Right renal cortex interstitium (tissue), 3 donors: ENCODE measurements at regions not wholly inside any gene's neighbourhood (a gene's known extent, or its start where the extent isn't known, plus 50 kb on each side); places are given as distances from the start of the nearest gene placed in this dataset.

Source experiments
- DNase-seq, 3 donors: peaks; one replicate each; pipeline ENCODE4 v3.0.0-alpha.2; 2013; ENCODE audit warnings: low read depth in 3 of 3, low spot score in 2 of 3

DNA sequence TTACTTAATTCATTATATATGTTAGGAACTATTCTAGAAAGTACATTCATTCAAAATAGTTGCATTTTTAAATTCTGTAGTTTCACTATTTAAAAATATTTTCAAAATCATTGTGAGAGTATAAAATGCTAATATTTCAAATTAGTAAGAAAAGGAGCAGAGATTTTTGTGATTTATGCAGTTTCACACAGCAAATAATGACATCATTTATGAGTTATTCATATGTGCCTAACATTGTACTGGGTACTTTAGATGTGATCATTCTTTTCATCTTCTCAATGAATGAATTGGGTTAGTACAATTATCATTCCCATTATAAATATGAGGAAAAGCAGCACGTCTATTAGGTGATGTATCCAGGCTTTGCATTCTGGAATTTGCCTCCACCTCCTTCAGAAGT, 1451.0 kb upstream of the IGFBP7 start:
- no peak for DNase-seq

DNA sequence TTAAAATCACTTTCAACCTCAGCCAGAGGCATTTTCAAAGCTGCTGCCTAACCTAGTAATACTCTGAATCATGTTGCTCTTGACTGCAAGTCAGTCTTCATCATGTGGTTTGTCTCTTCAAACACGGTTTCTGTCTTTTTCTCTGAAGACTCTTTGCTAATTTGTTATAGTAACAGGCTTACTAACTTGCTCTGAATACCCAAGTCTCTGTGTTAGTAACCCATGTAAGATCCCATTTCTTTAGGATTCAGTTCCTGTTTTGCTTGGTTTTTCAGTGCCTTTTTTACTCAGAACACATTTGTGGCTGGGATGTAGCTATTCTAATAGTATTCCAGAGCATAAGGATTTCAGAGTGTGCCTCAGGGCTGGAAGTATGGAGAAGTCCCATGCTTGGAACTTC, 1450.6 kb upstream of the IGFBP7 start:
- DNase-seq, result no peak

DNA sequence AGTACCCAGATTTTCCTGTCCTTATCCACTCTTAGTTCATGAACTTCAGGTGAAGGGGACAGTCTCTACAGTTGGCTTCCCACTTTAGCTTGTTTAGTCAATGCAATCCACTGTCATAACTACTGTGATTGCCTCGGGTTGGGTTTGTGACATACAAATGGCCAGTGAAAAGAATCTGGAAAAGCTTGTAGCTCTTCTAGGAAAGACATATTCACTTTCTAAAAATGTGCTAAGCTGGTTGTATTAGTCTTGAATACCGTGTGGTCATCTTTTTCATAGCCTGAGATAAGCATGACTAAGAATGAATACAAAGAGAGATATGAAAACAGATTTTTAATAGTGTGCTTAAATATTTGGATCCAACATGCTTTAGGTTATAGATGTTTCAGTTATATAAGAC, 1443.5 kb upstream of the IGFBP7 start:
- DNase-seq, result no peak

DNA sequence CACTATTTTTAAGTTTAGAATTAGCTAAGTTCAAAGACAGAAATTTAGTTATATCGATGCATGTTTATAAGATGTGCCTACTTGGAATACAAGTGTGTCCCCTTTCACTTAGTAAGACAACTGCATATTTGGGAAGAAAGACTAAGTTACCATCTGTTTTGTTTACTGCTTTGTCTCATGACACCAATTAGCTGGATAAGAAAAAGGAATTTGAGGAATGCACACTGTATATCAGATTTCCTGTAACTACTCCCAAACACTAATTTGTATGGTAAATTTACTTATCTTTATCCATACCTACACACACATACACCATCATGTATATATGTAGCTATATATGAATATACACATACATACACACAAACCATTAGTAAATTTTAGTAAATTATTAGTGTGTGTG, 1442.8 kb upstream of the IGFBP7 start:
- DNase-seq, result no peak

DNA sequence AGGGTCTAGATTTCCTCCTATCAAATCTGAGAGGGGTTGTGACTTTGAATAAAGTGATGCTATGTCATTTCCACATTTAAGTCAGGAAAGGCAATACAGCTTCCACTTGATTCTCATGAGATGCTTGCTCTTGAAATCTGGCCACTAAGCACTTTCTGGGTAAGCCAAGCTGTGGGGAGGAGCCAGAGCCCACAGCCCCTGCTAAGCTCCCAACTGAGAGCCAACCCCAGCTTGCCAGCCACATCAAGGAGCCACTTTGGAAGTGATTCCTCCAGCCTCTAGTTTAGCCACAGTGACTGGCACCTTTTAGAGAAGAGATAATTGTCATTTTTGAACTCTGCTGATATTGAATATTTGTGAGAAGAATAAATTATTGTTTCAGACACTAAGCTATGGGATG, 1441.5 kb upstream of the IGFBP7 start:
- no peak for DNase-seq

DNA sequence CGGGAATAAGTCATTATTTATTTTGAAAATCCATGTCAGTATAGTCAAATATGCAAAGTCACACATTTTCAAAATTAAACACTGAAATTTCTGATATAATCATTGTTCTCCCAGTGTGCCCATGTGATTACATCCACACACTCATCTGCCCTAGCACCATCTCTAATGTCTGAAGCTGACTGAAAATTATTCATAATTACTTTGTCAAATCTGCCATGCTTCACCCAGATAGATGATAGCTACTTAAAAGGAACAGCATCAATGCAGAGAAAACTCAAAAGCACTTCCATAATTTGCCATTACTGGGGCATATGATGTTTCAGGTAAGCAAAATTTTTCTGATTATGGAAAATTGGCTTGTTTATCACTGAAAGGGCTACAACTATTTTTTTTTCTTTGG, 1433.3 kb upstream of the IGFBP7 start:
- DNase-seq, result no peak

DNA sequence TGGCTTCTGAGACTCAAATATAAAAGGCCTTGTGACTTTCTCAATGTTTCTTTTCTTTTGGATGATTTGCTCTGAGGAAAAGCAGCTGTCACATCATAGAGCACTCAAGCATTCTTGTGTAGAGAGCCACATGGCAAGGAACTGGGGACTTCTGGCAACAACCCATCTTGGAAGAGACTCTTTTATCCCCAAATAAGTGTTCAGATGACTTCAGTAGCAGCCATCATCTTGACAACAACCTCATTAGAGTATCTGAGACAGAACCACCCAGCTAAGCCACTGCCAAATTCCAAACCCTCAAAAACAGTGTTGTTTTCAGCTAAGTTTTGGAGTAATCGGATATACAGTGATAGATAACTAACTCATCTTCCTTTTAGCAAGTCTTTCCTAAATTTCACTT, 1431.7 kb upstream of the IGFBP7 start:
- DNase-seq, result no peak

DNA sequence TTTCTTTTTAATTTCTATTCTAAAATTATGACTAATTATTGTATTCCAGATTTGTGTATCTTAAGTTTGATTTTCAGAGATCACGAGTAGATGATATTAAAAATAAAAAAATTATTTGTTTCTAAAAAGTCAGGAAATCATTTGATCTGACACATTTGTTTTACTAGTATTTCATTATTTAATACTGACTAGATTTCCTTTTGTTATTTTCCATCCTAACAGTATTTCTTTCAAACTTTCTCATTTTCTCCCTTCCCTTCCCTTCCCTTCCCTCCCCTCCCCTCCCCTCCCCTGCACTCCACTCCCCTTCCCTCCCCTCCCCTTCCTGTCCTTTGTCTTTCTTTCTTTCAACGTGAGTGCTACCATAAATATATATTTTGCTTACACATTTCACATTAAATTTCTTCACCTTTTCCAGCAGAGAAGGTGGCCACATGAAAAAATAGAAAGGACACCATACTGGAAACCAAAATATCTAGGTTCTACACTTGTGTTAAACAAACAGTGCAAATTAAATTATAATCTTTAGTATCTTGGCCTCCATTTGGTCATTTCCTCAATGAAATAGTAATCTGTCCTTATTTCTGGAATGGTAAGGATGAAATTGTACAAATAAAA, 1412.7 kb upstream of the IGFBP7 start:
- no peak for DNase-seq

DNA sequence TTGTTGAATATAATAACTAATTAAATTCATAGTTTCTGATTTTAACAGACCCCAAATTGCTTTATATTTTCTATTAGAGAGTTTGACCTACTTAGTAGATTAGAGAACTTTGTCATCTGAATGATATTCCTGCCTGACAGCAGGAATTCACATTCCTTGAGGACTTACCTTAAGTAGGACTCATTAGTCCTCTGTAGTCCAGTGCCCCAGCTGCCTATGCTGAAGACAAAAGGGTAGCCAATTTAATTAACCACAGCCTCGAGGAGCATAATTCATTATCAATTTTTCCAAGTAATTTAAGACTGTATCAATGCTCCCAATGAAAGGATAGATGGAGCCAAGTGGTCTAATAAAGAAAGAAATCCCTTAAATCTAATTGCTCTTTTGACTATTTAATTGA, 1405.0 kb upstream of the IGFBP7 start:
- no peak for DNase-seq

DNA sequence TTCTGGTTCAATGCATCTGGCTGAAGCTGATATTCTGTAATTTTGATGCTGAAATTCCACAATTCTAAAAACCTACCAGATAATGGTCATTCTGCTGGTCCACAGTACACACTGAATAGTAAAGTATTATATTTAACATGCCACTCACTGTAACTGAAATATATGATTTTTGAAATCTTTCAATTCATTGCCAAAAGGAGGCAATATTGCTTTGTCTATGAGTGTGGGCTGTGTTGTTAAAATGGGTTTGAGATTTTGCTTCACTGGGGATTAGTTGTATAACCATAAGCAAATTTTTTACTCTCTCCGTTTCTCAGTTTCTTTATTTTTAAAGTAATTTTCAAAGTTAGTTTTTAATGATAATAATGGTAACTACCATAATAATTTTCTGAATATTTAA, 1404.1 kb upstream of the IGFBP7 start:
- no peak for DNase-seq

DNA sequence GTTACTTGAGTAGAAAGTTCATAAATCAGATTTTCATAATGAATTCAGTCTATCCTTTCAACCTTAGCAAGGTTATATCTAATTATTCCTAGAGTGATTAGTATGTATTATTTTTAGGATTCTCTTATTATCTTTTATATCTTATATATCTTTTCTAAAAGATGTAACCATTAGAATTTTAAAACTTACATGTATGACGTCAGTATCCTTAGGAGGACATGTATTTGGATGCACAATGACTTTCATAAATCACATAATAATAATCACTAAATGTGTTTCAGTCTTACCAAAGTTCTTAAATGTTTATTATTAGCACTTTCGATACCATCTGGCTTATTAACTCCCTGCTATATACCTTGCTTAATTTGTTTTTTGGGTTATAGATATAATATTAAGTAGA, 1400.5 kb upstream of the IGFBP7 start:
- DNase-seq, result no peak

DNA sequence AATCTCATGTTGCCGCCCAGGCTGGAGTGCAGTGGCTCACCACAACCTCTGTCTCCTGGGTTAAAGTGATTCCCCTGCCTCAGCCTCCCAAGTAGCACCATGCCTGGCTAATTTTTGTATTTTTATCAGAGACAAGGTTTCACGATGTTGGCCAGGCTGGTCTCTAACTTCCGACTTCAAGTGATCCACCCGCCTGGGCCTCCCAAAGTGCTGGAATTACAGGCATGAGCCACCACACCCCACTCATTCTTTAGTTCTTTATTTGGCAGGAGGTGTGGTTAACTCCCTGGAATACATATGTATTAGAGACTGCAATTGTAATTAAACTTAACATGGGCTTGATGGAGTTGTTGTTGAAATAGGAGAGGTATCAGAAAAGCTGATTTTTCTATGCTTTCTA, 1396.9 kb upstream of the IGFBP7 start:
- no peak for DNase-seq

DNA sequence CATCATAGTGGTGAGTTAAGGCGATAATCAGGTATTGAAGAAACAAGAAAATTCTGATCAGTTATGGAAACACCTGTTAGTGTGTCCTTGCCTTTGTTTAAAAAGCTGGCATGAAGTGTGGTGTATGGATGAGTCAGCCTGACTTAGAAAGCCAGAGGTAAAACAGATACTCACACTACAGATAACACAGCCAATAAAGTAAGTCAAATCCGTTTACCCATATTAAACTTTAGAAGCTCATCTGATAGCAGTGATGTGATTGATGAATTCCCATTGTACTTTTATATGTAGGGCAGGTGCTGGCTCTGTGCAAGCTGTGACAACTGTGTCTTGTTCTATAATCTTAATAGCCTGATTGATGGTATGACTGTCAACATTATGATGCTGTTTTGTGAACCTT, 1392.7 kb upstream of the IGFBP7 start:
- no peak for DNase-seq

DNA sequence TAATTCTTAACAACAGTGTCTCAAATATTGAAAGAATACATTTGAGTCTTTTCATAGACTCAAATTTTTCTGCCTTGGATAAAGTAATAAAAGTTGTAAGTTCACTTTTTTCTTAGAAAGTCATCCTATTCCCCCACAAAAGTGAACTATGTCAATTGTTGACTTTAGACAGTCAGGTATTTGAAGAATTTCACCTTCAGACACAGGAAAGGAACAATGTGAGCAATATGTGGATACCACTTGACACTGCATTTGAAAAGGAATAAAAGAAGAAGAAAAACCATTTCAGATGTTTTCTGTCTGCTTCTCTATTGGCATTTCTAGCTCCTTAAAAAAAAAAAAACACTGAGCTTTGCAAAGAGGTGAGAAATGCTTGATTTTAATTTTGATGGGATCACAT, 1389.0 kb upstream of the IGFBP7 start:
- DNase-seq, result no peak

DNA sequence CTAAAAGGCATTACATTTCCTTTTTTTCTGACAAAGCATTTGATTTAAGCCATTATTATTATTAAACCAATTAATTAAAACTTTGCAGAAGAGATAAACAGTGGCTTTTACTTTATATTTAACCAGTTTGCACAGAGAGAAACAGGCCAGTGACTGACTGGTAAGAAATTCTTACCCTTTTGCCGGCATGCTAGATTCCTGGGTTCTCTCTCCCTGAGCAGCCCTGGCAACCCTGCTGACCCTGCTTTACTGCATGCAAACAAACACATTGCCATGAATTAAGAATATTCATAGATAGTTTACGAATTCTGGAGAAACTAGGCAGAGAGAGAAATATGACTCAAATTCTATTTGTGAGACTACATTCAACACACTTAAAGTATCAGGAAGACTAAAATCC, 1381.4 kb upstream of the IGFBP7 start:
- no peak for DNase-seq

DNA sequence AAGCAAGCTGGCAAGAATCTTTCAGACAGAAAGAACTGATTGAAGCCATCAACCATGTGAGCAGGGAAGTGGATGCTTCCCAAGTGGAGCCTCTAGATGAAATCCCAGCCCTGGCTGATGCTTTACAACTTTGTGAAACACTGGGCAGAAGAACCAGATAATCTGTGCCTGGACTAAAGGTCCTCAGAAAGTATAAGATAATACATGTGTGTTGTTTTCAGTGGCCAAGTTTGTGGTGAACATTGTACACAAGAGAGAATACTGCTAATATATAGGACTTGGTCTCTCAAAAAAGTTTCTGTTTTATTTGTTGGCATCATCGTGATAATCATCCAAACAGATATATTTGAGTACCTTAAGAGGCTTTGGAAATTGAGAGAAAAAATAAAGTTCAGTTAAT, 1367.8 kb upstream of the IGFBP7 start:
- DNase-seq, result no peak

DNA sequence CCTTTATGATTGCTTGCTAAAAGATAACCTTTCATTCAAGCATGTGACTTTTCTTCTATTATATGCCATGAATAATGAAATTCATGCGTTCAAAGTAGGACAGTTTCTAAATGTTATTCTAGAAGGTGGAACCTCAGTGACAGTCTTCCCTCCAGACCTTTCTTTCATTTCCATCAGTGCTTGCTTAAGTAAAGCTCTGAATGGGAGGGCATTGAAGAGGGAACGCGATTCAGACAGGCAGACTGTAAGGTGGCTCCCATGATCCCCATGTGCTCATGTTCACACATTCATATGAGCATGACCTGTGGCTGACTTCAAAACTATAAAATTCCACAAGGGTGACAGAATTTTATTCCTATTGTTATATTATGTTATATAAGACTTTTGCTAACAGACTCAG, 1367.3 kb upstream of the IGFBP7 start:
- no peak for DNase-seq

DNA sequence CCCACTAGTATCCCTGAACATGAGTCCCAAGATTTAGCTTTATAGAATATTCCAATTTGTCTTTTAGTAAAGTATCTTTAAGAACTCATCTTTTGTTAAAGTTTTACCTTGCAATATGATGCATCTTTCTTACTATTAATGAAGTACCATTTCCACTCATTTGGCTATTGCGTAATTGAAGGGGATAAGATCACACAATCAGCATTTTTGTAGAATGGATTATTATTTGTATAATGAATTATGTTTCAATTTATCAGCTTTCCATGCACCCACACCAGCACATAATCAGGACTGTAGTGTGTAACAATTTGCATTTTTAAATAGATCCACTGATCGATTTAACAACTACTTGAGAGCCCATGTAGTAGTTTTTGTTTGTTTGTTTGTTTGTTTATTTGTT, 1364.9 kb upstream of the IGFBP7 start:
- no peak for DNase-seq

DNA sequence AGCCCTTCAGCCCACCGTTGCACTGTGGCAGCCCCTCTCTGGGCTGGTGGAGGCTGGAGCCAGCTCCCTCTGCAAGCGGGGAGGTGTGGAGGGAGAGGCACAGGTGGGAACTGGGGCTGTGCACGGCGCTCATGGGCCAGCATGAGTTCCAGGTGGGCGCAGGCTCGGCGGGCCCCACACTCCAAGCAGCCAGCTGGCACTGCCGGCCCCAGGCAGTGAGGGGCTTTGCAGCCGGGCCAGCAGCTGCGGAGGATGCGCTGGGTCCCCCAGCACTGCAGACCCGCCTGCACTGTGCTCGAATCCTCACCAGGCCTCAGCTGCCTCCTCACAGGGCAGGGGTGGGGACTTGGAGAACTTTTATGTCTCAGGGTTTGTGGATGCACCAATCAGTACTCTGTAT, 1354.8 kb upstream of the IGFBP7 start:
- no peak for DNase-seq

DNA sequence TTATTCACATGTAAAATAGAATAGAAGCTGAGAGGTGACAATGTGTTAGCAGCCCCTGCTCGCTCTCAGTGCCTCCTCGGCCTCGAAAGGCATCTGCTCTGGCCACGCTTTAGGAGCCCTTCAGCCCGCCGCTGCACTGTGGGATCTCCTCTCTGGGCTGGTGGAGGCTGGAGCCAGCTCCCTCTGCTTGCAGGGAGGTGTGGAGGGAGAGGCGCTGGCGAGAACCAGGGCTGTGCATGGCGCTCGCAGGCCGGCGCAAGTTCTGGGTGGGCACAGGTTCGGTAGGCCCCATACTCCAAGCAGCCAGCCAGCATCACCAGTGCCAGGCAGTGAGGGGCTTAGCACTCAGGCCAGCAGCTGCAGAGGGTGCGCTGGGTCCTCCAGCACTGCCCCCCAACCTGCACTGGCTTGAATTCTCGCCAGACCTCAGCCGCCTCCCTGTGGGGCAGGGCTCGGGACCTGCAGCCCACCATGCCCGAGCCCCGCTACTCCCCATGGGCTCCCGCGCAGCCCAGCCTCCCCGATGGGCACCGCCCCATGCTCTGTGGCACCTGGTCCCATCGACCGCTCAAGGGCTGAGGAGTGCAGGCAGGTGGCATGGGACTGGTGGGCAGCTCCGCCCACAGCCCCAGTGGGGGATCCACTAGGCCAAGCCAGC, 1346.7 kb upstream of the IGFBP7 start:
- DNase-seq, result no peak

DNA sequence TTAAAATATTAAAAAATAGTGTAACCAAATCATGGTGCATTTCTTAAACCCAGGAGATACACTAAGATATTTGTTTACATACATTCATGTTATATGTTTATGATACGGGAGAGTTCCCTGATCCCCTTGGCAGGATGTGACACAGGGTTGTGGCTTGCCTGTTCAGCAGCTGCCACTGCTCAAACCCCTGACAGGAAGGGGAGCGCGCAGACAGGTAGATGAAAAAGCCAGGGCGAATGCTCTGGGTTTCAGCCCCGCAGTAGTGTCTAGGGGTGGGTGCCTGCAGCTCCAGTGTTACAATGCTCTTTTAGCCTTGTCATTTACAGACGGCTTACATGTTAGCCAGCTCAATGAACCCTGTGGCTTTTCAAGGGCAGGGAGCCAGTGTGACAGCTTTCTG, 1343.8 kb upstream of the IGFBP7 start:
- DNase-seq, result no peak

DNA sequence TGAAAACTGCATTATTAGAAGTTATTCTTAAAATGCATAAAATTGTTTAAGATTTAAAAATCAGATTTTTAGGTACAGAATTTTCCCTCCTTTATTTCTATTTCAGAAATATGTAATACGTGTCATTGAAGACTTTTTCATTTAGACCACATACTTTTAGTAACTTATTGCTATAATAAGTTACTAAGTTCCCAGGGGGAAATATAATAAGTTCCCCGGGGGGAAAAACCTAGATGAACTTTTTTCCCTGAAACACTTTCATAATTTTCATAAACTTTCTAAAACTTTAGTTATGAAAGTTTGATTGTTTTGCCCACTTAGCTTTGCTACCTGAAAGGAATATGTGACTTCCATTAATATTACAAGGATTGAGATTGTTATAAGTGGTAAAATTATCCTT, 1341.5 kb upstream of the IGFBP7 start:
- no peak for DNase-seq

DNA sequence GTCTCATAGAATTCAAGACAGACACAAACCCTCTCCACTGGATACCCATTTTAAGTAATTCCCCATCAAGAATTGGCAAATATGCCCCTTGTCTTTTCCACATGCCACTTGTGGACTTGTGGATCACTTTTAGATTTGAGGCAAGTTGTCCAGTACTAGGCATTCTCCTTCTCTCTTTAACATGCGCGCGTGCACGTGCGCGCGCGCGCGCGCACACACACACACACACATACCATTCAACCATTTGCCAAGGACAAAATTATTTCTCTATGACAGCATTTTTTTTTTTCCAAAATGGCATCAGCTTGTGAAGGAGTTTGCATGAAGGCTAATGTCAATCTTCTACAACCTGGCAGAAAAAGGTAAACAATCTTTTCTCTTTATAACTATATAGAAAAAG, 1325.7 kb upstream of the IGFBP7 start:
- no peak for DNase-seq
